OCI-LY1 (cell line): ENCODE measurements at regions not wholly inside any gene's neighbourhood (a gene's known extent, or its start where the extent isn't known, plus 50 kb on each side); places are given as distances from the start of the nearest gene placed in this dataset.

ENCODE experiments used
- H2AFZ ChIP-seq: fragments of 200-600 bp; sonication (generic), shearing (Covaris generic); 2 replicates; pipeline ENCODE4 v1.6.0; 2014; ENCODE audit warnings: antibody characterized with exemption, mild to moderate bottlenecking, low read length
- H3F3A ChIP-seq: fragments of 200-600 bp; sonication (generic), shearing (Covaris generic); 2 replicates; pipeline ENCODE4 v1.6.0; 2014; ENCODE audit warnings: mild to moderate bottlenecking, antibody characterized with exemption, low read length, moderate library complexity; ENCODE audit not compliant: insufficient read depth
- H3K27ac ChIP-seq: fragments of 200-600 bp; sonication (generic); 2 replicates; pipeline ENCODE4 v1.5.1; 2014; ENCODE audit warnings: low read length, mixed run types, mild to moderate bottlenecking, low read depth; ENCODE audit not compliant: poor library complexity, severe bottlenecking
- H3K27me3 ChIP-seq: fragments of 200-600 bp; sonication (generic); 2 replicates; pipeline ENCODE4 v1.6.0; 2014; ENCODE audit warnings: antibody characterized with exemption, mild to moderate bottlenecking, low read length, moderate library complexity; ENCODE audit not compliant: insufficient read depth
- H3K36me3 ChIP-seq: fragments of 200-600 bp; sonication (generic); 2 replicates; pipeline ENCODE4 v1.6.1; 2014; ENCODE audit warnings: mild to moderate bottlenecking, antibody characterized with exemption, low read length, moderate library complexity, mixed read lengths; ENCODE audit not compliant: insufficient read depth
- H3K4me1 ChIP-seq: fragments of 200-600 bp; sonication (generic); 2 replicates; pipeline ENCODE4 v1.5.1; 2014; ENCODE audit warnings: mild to moderate bottlenecking, low read length, moderate library complexity; ENCODE audit not compliant: insufficient read depth, severe bottlenecking
- H3K4me2 ChIP-seq: fragments of 200-600 bp; sonication (generic), shearing (Covaris generic); 2 replicates; pipeline ENCODE4 v1.6.1; 2014; ENCODE audit warnings: low read length
- H3K4me3 ChIP-seq: fragments of 200-600 bp; sonication (generic); 2 replicates; pipeline ENCODE4 v1.5.1; 2014; ENCODE audit warnings: low read length, low read depth, mild to moderate bottlenecking, mixed read lengths; ENCODE audit not compliant: poor library complexity, severe bottlenecking
- H3K79me2 ChIP-seq: fragments of 200-600 bp; shearing (Covaris generic); 2 replicates; pipeline ENCODE4 v1.6.1; 2016; ENCODE audit warnings: mixed run types, low read length, mixed read lengths; ENCODE audit not compliant: insufficient read depth
- H3K9ac ChIP-seq: fragments of 200-600 bp; sonication (generic), shearing (Covaris generic); 2 replicates; pipeline ENCODE4 v1.6.1; 2014; ENCODE audit warnings: mild to moderate bottlenecking, low read length, mixed read lengths
- H3K9me2 ChIP-seq: fragments of 200-600 bp; sonication (generic), shearing (Covaris generic); 2 replicates; pipeline ENCODE4 v1.6.1; 2014; ENCODE audit warnings: low read depth, mild to moderate bottlenecking, low read length, mixed read lengths
- H3K9me3 ChIP-seq: fragments of 200-600 bp; shearing (Covaris generic); 2 replicates; pipeline ENCODE4 v1.6.1; 2014; ENCODE audit warnings: low read length, mixed read lengths
- H4K20me1 ChIP-seq: fragments of 200-600 bp; sonication (generic), shearing (Covaris generic); 2 replicates; pipeline ENCODE4 v1.6.0; 2016; ENCODE audit warnings: mild to moderate bottlenecking, low read length; ENCODE audit not compliant: insufficient read depth
- CTCF ChIP-seq: fragments of 200-600 bp; sonication (generic), shearing (Covaris generic); IDR thresholded peaks from 2 replicates; pipeline ENCODE4 v1.5.1; 2017; ENCODE audit warnings: mild to moderate bottlenecking, antibody characterized with exemption, low read length, moderate library complexity, mixed read lengths
- EZH2 ChIP-seq: fragments of 200-600 bp; sonication (generic), shearing (Covaris generic); IDR thresholded peaks from 2 replicates; pipeline ENCODE4 v1.8.0; 2017; ENCODE audit warnings: borderline replicate concordance, mixed run types, mild to moderate bottlenecking, antibody characterized with exemption, low read length, moderate library complexity, mixed read lengths

- TF ChIP-seq CTCF, result no peak
- TF ChIP-seq EZH2, result no peak
- Histone ChIP-seq H3K9me3 (no peaks in the 10 kb centered on the region), H2AFZ (no peak overlapping the region), H3K79me2 (no peaks in the 10 kb centered on the region), H3K4me3 (no peak overlapping the region), H3K4me2 (no peak overlapping the region), H3F3A (no peaks in the 10 kb centered on the region), H3K9me2 (no peaks in the 10 kb centered on the region), H3K4me1 (no peaks in the 10 kb centered on the region), H4K20me1 (no peaks in the 10 kb centered on the region), H3K9ac (no peak overlapping the region), H3K27ac (no peak overlapping the region), H3K36me3 (no peaks in the 10 kb centered on the region), H3K27me3 (no peaks in the 10 kb centered on the region)
These were observed 67.9 kb upstream of the SPACA1 start for GRCh38 chr6:87979737-87980136.

- no peaks in the 10 kb centered on the region for H3K9me2 ChIP-seq
- no peak overlapping the region for H3K9ac ChIP-seq
- no peaks in the 10 kb centered on the region for H3K9me3 ChIP-seq
- no peak for TF ChIP-seq CTCF
- TF ChIP-seq EZH2, result no peak
- no peaks in the 10 kb centered on the region for H3K27me3 ChIP-seq
- H3F3A ChIP-seq, result no peaks in the 10 kb centered on the region
- H3K79me2 ChIP-seq, result no peaks in the 10 kb centered on the region
- no peak overlapping the region for H3K27ac ChIP-seq
- H3K4me3 ChIP-seq, result no peak overlapping the region
- no peak overlapping the region for H2AFZ ChIP-seq
- H3K4me2 ChIP-seq, result no peak overlapping the region
- no peaks in the 10 kb centered on the region for H4K20me1 ChIP-seq
- H3K4me1 ChIP-seq, result no peaks in the 10 kb centered on the region
- no peaks in the 10 kb centered on the region for H3K36me3 ChIP-seq
These were observed 71.0 kb upstream of the SPACA1 start for GRCh38 chr6:87976616-87977015.

- H3K79me2 ChIP-seq, result no peaks in the 10 kb centered on the region
- H3K9me3 ChIP-seq, result no peaks in the 10 kb centered on the region
- TF ChIP-seq EZH2 (no peak), CTCF (no peak)
- H3F3A ChIP-seq, result no peaks in the 10 kb centered on the region
- H3K9me2 ChIP-seq, result no peaks in the 10 kb centered on the region
- no peak overlapping the region for H3K4me2 ChIP-seq
- no peak overlapping the region for H3K4me3 ChIP-seq
- H3K36me3 ChIP-seq, result no peaks in the 10 kb centered on the region
- no peaks in the 10 kb centered on the region for H4K20me1 ChIP-seq
- H2AFZ ChIP-seq, result no peak overlapping the region
- no peak overlapping the region for H3K9ac ChIP-seq
- H3K27me3 ChIP-seq, result no peaks in the 10 kb centered on the region
- H3K27ac ChIP-seq, result no peak overlapping the region
- H3K4me1 ChIP-seq, result no peaks in the 10 kb centered on the region
These were observed 72.1 kb upstream of the SPACA1 start for GRCh38 chr6:87975561-87975960.
